PC-3 (cell line): ENCODE measurements at regions not wholly inside any gene's neighbourhood (a gene's known extent, or its start where the extent isn't known, plus 50 kb on each side); places are given as distances from the start of the nearest gene placed in this dataset.

ENCODE experiments used
- CTCF ChIP-seq: fragments of 300-600 bp; sonication (generic); conservative IDR thresholded peaks from 2 replicates; pipeline ENCODE4 v1.5.1; 2017; ENCODE audit warnings: antibody characterized with exemption, low read depth, mild to moderate bottlenecking, low read length
- EZH2 ChIP-seq: fragments of 300-600 bp; sonication (generic); IDR thresholded peaks from one replicate; pipeline ENCODE4 v1.6.1; 2017; ENCODE audit warnings: antibody characterized with exemption, mild to moderate bottlenecking, low read length; ENCODE audit not compliant: unreplicated experiment
- EZH2phosphoT487 ChIP-seq: fragments of 300-600 bp; sonication (generic); IDR thresholded peaks from 2 replicates; pipeline ENCODE4 v1.6.1; 2018; ENCODE audit warnings: mild to moderate bottlenecking, antibody characterized with exemption, low read length, borderline replicate concordance

- TF ChIP-seq CTCF (no peak), EZH2phosphoT487 (no peak), EZH2 (no peak)
These were observed 125.4 kb downstream of the SNAPC1 start for GRCh38 chr14:61887628-61888027.
